Upper lobe of left lung (tissue), 6 donors: ENCODE measurements at regions not wholly inside any gene's neighbourhood (a gene's known extent, or its start where the extent isn't known, plus 50 kb on each side); places are given as distances from the start of the nearest gene placed in this dataset.
"Not testable (repeated sequence)": the region's sequence is repeated elsewhere in the genome, so short reads cannot be mapped to it uniquely, and the experiment has no call there.

Source experiments
- ATAC-seq, 2 donors: fragments of 200-7000 bp; cut with Tn5 transposase; one replicate each; pipeline ENCODE4 v1.9.1; 2022; ENCODE audit warnings: mild to moderate bottlenecking in 2 of 2, moderate library complexity in 2 of 2; ENCODE audit not compliant: low FRiP score in 2 of 2
- DNase-seq, 2 donors: peaks; one replicate each; pipeline ENCODE4 v3.0.0-alpha.2; 2019 to 2020
- H3K27ac ChIP-seq, 4 donors: fragments of 200-600 bp; sonication (generic); one replicate each; pipeline ENCODE4 v1.5.1; 2016 to 2019
- H3K27me3 ChIP-seq, 4 donors: fragments of 200-600 bp; sonication (generic); one replicate each; pipeline ENCODE4 v1.5.1; 2017 to 2019
- H3K36me3 ChIP-seq, 4 donors: fragments of 200-600 bp; sonication (generic); one replicate each; pipeline ENCODE4 v1.5.1; 2016 to 2019
- H3K4me1 ChIP-seq, 4 donors: fragments of 200-600 bp; sonication (generic); one replicate each; pipeline ENCODE4 v1.5.1; 2018 to 2019
- H3K4me3 ChIP-seq, 4 donors: fragments of 200-600 bp; sonication (generic); one replicate each; pipeline ENCODE4 v1.5.1; 2017 to 2019; ENCODE audit warnings: mild to moderate bottlenecking in 2 of 4, moderate library complexity in 1 of 4
- H3K9me3 ChIP-seq, 4 donors: fragments of 200-600 bp; sonication (generic); one replicate each; pipeline ENCODE4 v1.5.1; 2018 to 2019
- CTCF ChIP-seq, 6 experiments: fragments of 450-650 bp in 4 of 6; fragments of 200-600 bp in 2 of 6; sonication (generic) in 2 of 6; IDR thresholded peaks; one replicate each; pipeline ENCODE4 v1.5.1; 2016 to 2019; ENCODE audit warnings: antibody characterized with exemption in 6 of 6
- EP300 ChIP-seq, 4 donors: sonication (generic); formaldehyde crosslinking; IDR thresholded peaks; one replicate each; pipeline ENCODE4 v1.5.1; 2017; ENCODE audit warnings: antibody characterized with exemption in 4 of 4, control low read depth in 2 of 4
- POLR2A ChIP-seq, 4 donors: fragments of 450-650 bp; IDR thresholded peaks; one replicate each; pipeline ENCODE4 v1.5.1; 2016 to 2017; ENCODE audit warnings: antibody characterized with exemption in 4 of 4, mild to moderate bottlenecking in 2 of 4
- POLR2AphosphoS5 ChIP-seq, 2 donors: sonication (generic); formaldehyde crosslinking; IDR thresholded peaks; one replicate each; pipeline ENCODE4 v1.5.1; 2017; ENCODE audit warnings: antibody characterized with exemption in 2 of 2
- WGBS, 2 donors: methylation state at CpG; one replicate each; pipeline ENCODE4 v1.1.5; 2017 to 2018; 5-methylcytosine and 5-hydroxymethylcytosine counted together
- donor health status: DM: no; HTN: no; CAD: no; lungs with moderate emphysema.
- donor health status: DM: no; HTN: yes; CAD: no; lungs with severe emphysema.

GRCh38 chr12:25394025-25394424 lies 143.3 kb upstream of the KRAS start:
- no peak for DNase-seq
- no peaks in the 10 kb centered on the region for H3K9me3 ChIP-seq
- WGBS, 2 donors = 91% methylated on average over 9 of the region's 9 CpGs
- no peaks in the 10 kb centered on the region for H3K36me3 ChIP-seq
- no peak overlapping the region for H3K27ac ChIP-seq
- ATAC-seq = no peak
- TF ChIP-seq POLR2AphosphoS5 (IDR thresholded peaks at IDR 0.05) = no peak
- no peak for TF ChIP-seq EP300 (IDR thresholded peaks at IDR 0.05)
- TF ChIP-seq CTCF (IDR thresholded peaks at IDR 0.05) = no peak
- no peaks in the 10 kb centered on the region for H3K4me1 ChIP-seq
- no peak overlapping the region for H3K4me3 ChIP-seq
- no peaks in the 10 kb centered on the region for H3K27me3 ChIP-seq

DNA sequence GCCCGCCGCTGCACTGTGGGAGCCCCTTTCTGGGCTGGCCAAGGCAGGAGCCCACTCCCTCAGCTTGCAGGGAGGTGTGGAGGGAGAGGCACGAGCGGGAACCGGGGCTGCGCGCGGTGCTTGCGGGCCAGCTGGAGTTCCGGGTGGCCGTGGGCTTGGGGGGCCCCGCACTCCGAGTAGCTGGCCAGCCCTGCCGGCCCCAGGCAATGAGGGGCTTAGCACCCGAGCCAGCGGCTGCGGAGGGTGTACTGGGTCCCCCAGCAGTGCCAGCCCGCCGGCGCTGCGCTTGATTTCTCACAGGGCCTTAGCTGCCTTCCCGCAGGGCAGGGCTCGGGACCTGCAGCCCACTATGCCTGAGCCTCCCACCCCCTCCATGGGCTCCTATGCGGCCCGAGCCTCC lies 140.6 kb upstream of the KRAS start:
- not testable (repeated sequence) for ATAC-seq, H3K27me3 ChIP-seq, H3K4me3 ChIP-seq, H3K27ac ChIP-seq, H3K4me1 ChIP-seq, H3K36me3 ChIP-seq, H3K9me3 ChIP-seq
- WGBS, 2 donors = 100% methylated on average over 2 to 4 of the region's 25 CpGs
- DNase-seq = peak in 1 of 2 donors; percentile 84

- no peaks in the 10 kb centered on the region for H3K27me3 ChIP-seq
- no peaks in the 10 kb centered on the region for H3K9me3 ChIP-seq
- TF ChIP-seq POLR2AphosphoS5 (IDR thresholded peaks at IDR 0.05) (no peak), POLR2A (IDR thresholded peaks at IDR 0.05) (no peak), CTCF (IDR thresholded peaks at IDR 0.05) (no peak), EP300 (IDR thresholded peaks at IDR 0.05) (no peak)
- no peak overlapping the region for H3K4me3 ChIP-seq
- DNase-seq (no peak), ATAC-seq (no peak)
- peaks cover 0 to 6% (median 5%) of the 10 kb centered on the region in 4 donors for H3K4me1 ChIP-seq
- H3K27ac ChIP-seq = no peak overlapping the region
- no peaks in the 10 kb centered on the region for H3K36me3 ChIP-seq
- 61 to 80% methylated on average over 5 of the region's 5 CpGs for WGBS, 2 donors
Observed at GRCh38 chr12:25388183-25388582, 137.5 kb upstream of the KRAS start.

GRCh38 chr12:25387732-25388050 lies 137.0 kb upstream of the KRAS start:
- no peak for DNase-seq
- no peak overlapping the region for H3K27ac ChIP-seq
- peaks cover 0 to 6% (median 5%) of the 10 kb centered on the region in 4 donors for H3K4me1 ChIP-seq
- no peaks in the 10 kb centered on the region for H3K27me3 ChIP-seq
- TF ChIP-seq POLR2A (IDR thresholded peaks at IDR 0.05) (no peak), EP300 (IDR thresholded peaks at IDR 0.05) (no peak), CTCF (IDR thresholded peaks at IDR 0.05) (no peak), POLR2AphosphoS5 (IDR thresholded peaks at IDR 0.05) (no peak)
- WGBS, 2 donors = 87 to 90% methylated on average over 3 of the region's 3 CpGs
- H3K36me3 ChIP-seq = no peaks in the 10 kb centered on the region
- ATAC-seq = no peak
- no peaks in the 10 kb centered on the region for H3K9me3 ChIP-seq
- H3K4me3 ChIP-seq = no peak overlapping the region

DNA sequence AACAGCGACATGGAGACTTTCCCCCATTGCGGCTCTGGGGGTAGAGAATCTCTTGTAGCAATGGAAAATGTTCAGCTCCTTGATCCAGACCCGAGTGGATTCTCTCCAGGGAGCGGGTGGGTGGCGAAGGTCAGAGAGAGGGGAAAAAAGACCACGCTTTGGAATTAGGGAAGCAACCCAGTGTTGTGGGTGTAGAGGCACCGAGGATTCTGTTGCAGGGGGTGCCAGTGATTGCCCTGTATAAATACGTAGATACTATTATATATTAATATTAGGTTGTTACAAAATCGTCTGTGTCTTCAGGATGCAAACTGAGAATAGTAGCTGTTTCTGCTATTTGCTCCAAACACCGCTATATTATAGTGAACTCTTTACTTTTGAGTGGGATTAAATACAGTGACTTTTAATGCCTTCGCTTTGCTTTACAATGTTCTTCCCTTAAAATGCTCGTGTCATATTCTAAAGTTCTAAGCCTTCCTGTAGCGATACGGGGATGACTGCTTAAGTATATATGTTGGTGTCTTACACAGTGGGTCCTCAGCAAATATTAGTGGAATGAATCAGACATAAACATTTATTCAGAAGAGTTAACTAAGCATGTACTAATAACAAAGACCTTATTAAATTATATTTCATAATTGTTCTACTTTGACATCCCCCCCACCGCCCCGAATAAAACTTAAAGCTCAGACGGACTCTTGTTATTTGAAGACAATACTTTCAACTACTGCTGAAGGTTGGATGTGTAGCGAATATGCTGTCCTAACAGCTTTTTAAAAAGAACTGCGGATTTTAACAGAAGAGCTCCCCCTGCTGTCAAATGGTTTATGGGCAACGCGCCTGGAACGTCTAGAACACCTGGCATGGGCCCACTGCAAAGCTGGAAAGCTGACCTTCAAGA lies 136.4 kb upstream of the KRAS start:
- Histone ChIP-seq H3K27me3 (no peaks in the 10 kb centered on the region), H3K9me3 (no peaks in the 10 kb centered on the region), H3K36me3 (no peaks in the 10 kb centered on the region), H3K4me1 (peaks cover 0 to 6% (median 5%) of the 10 kb centered on the region in 4 donors), H3K27ac (peak overlapping the region; percentile 98 to 99 (median 98)), H3K4me3 (peak overlapping the region; percentile 45 to 65 (median 60))
- ATAC-seq (peak; percentile 66 to 75), DNase-seq (peak in 1 of 2 donors; percentile 81)
- WGBS, 2 donors = 3% methylated on average over 22 of the region's 22 CpGs
- TF ChIP-seq CTCF (IDR thresholded peaks at IDR 0.05) (peak; percentile 61 to 84 (median 77)), POLR2AphosphoS5 (IDR thresholded peaks at IDR 0.05) (no peak)
